ENCODE measurements at regions not wholly inside any gene's neighbourhood (a gene's known extent, or its start where the extent isn't known, plus 50 kb on each side); places are given as distances from the start of the nearest gene placed in this dataset.

- no peaks in the 10 kb centered on the region for H3K9me2 ChIP-seq (replicated peaks; ENCODE audit: insufficient read depth, low read length)
- H3K4me1 ChIP-seq (ENCODE audit: low read length) = no peaks in the 10 kb centered on the region
- no peaks in the 10 kb centered on the region for H3K9me3 ChIP-seq (replicated peaks; ENCODE audit: insufficient read depth, low read length)
- H3F3A ChIP-seq (ENCODE audit: insufficient read depth, low read length) = no peaks in the 10 kb centered on the region
- no peak for DNase-seq
- no peak for TF ChIP-seq EZH2 (optimal IDR thresholded peaks at IDR 0.05; ENCODE audit: low read depth, low read length)
- TF ChIP-seq EZH2phosphoT487 (IDR thresholded peaks at IDR 0.05; ENCODE audit: low read length) = no peak
- no peak for TF ChIP-seq CTCF (IDR thresholded peaks at IDR 0.05; ENCODE audit: low read length)
- no peak overlapping the region for H3K4me2 ChIP-seq (ENCODE audit: low read depth, low read length)
- no peaks in the 10 kb centered on the region for H4K20me1 ChIP-seq (ENCODE audit: insufficient read depth, low read length)
- no peak overlapping the region for H2AFZ ChIP-seq (ENCODE audit: low read length)
- no peaks in the 10 kb centered on the region for H3K27me3 ChIP-seq (replicated peaks; ENCODE audit: insufficient read depth, low read length)
- no peaks in the 10 kb centered on the region for H3K36me3 ChIP-seq (replicated peaks; ENCODE audit: insufficient read depth, low read length)
- no peak overlapping the region for H3K4me3 ChIP-seq (ENCODE audit: low read length)
- H3K27ac ChIP-seq (ENCODE audit: low read length) = no peak overlapping the region
- H3K79me2 ChIP-seq (ENCODE audit: low read length) = no peaks in the 10 kb centered on the region
- H3K9ac ChIP-seq (ENCODE audit: low read length) = no peak overlapping the region
These were observed 89.9 kb upstream of the PTCH1 start for GRCh38 chr9:95606489-95607350.

GRCh38 chr9:95605816-95606488, 89.2 kb upstream of the PTCH1 start:
- Histone ChIP-seq H2AFZ (ENCODE audit: low read length) (no peak overlapping the region), H3K4me1 (ENCODE audit: low read length) (no peaks in the 10 kb centered on the region), H4K20me1 (ENCODE audit: insufficient read depth, low read length) (no peaks in the 10 kb centered on the region), H3K36me3 (replicated peaks; ENCODE audit: insufficient read depth, low read length) (no peaks in the 10 kb centered on the region), H3K27ac (ENCODE audit: low read length) (no peak overlapping the region), H3K9ac (ENCODE audit: low read length) (no peak overlapping the region), H3K4me3 (ENCODE audit: low read length) (no peak overlapping the region), H3F3A (ENCODE audit: insufficient read depth, low read length) (no peaks in the 10 kb centered on the region), H3K79me2 (ENCODE audit: low read length) (no peaks in the 10 kb centered on the region), H3K4me2 (ENCODE audit: low read depth, low read length) (no peak overlapping the region), H3K9me2 (replicated peaks; ENCODE audit: insufficient read depth, low read length) (no peaks in the 10 kb centered on the region), H3K9me3 (replicated peaks; ENCODE audit: insufficient read depth, low read length) (no peaks in the 10 kb centered on the region), H3K27me3 (replicated peaks; ENCODE audit: insufficient read depth, low read length) (no peaks in the 10 kb centered on the region)
- TF ChIP-seq EZH2 (optimal IDR thresholded peaks at IDR 0.05; ENCODE audit: low read depth, low read length) = no peak
- no peak for TF ChIP-seq EZH2phosphoT487 (IDR thresholded peaks at IDR 0.05; ENCODE audit: low read length)
- TF ChIP-seq CTCF (IDR thresholded peaks at IDR 0.05; ENCODE audit: low read length) = no peak
- no peak for DNase-seq

- Histone ChIP-seq H3K9ac (ENCODE audit: low read length) (no peak overlapping the region), H3K36me3 (replicated peaks; ENCODE audit: insufficient read depth, low read length) (no peaks in the 10 kb centered on the region), H3K4me2 (ENCODE audit: low read depth, low read length) (no peak overlapping the region), H3K27ac (ENCODE audit: low read length) (no peak overlapping the region), H3K4me1 (ENCODE audit: low read length) (no peaks in the 10 kb centered on the region), H3K79me2 (ENCODE audit: low read length) (no peaks in the 10 kb centered on the region), H3K9me3 (replicated peaks; ENCODE audit: insufficient read depth, low read length) (no peaks in the 10 kb centered on the region), H4K20me1 (ENCODE audit: insufficient read depth, low read length) (no peaks in the 10 kb centered on the region), H3F3A (ENCODE audit: insufficient read depth, low read length) (no peaks in the 10 kb centered on the region), H3K4me3 (ENCODE audit: low read length) (no peak overlapping the region), H2AFZ (ENCODE audit: low read length) (no peak overlapping the region), H3K27me3 (replicated peaks; ENCODE audit: insufficient read depth, low read length) (no peaks in the 10 kb centered on the region), H3K9me2 (replicated peaks; ENCODE audit: insufficient read depth, low read length) (no peaks in the 10 kb centered on the region)
- TF ChIP-seq EZH2 (optimal IDR thresholded peaks at IDR 0.05; ENCODE audit: low read depth, low read length) (no peak), EZH2phosphoT487 (IDR thresholded peaks at IDR 0.05; ENCODE audit: low read length) (no peak), CTCF (IDR thresholded peaks at IDR 0.05; ENCODE audit: low read length) (no peak)
- no peak for DNase-seq
These were observed 88.3 kb upstream of the PTCH1 start for GRCh38 chr9:95605101-95605500.

Data from MM.1S (cell line).